Endothelial cell of umbilical vein (primary cell): ENCODE measurements at regions not wholly inside any gene's neighbourhood (a gene's known extent, or its start where the extent isn't known, plus 50 kb on each side); places are given as distances from the start of the nearest gene placed in this dataset.

Experiments
- EZH2 ChIP-seq: IDR thresholded peaks from 2 replicates; pipeline ENCODE4 v1.6.1; 2012; ENCODE audit warnings: borderline replicate concordance, low read depth, mild to moderate bottlenecking, moderate library complexity, low read length, inconsistent platforms; ENCODE audit not compliant: severe bottlenecking
- FOS ChIP-seq: IDR thresholded peaks from 2 replicates; pipeline ENCODE4 v1.6.1; 2011; ENCODE audit warnings: mild to moderate bottlenecking, low read length, moderate library complexity, borderline replicate concordance; ENCODE audit not compliant: insufficient read depth
- JUN ChIP-seq: IDR thresholded peaks from 2 replicates; pipeline ENCODE4 v1.6.1; 2011; ENCODE audit warnings: borderline replicate concordance, low read depth; ENCODE audit not compliant: insufficient read length, insufficient read depth
- MYC ChIP-seq: IDR thresholded peaks from one replicate; pipeline ENCODE4 v1.6.1; 2011; ENCODE audit warnings: mild to moderate bottlenecking, low read depth, low read length
- POLR2A ChIP-seq: IDR thresholded peaks from 2 replicates; pipeline ENCODE4 v1.6.1; 2012; ENCODE audit warnings: low read depth, mild to moderate bottlenecking, control low read depth, low read length
- POLR2AphosphoS5 ChIP-seq: IDR thresholded peaks from 2 replicates; pipeline ENCODE4 v1.6.1; 2012; ENCODE audit warnings: low read depth, mild to moderate bottlenecking, control low read depth, low read length, moderate library complexity; ENCODE audit not compliant: insufficient read depth
- TF ChIP-seq, protein P1 (sequence below), 2 donors: IDR thresholded peaks; 1 replicate in 1 of 2; 2 replicates in 1 of 2; pipeline ENCODE4 v1.5.1; 2011; ENCODE audit warnings: low read length in 2 of 2, mild to moderate bottlenecking in 2 of 2, moderate library complexity in 2 of 2, control low read depth in 1 of 2, inconsistent platforms in 1 of 2, low read depth in 1 of 2; ENCODE audit not compliant: insufficient read depth in 1 of 2; ENCODE audit errors: extremely low read depth in 1 of 2

DNA sequence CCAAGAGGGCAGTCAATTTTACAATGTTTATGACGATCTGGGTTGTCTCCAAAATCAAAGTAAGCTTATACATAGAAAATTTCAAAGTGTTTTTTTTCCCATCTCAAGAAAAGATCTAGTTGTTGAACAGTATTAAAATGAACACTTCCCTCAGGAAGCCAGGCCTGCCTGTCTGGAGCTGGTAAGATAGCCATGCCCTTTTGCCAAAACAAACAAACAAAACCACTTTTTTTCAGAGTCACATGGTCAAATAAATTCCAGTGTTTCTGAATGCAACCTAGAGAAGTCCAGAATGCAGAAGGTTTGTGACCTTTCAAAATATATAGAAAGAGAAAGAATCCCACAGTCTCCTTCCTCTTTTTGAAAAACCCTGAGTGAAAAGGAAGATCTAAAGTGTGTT is 178.6 kb upstream of the TSPY4 start:
- TF ChIP-seq POLR2A (no peak), POLR2AphosphoS5 (no peak), MYC (no peak), EZH2 (no peak), FOS (no peak), JUN (no peak)
- TF ChIP-seq, protein P1, sequence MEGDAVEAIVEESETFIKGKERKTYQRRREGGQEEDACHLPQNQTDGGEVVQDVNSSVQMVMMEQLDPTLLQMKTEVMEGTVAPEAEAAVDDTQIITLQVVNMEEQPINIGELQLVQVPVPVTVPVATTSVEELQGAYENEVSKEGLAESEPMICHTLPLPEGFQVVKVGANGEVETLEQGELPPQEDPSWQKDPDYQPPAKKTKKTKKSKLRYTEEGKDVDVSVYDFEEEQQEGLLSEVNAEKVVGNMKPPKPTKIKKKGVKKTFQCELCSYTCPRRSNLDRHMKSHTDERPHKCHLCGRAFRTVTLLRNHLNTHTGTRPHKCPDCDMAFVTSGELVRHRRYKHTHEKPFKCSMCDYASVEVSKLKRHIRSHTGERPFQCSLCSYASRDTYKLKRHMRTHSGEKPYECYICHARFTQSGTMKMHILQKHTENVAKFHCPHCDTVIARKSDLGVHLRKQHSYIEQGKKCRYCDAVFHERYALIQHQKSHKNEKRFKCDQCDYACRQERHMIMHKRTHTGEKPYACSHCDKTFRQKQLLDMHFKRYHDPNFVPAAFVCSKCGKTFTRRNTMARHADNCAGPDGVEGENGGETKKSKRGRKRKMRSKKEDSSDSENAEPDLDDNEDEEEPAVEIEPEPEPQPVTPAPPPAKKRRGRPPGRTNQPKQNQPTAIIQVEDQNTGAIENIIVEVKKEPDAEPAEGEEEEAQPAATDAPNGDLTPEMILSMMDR (IDR thresholded peaks at IDR 0.05; ENCODE audit: extremely low read depth in 1 of 2, insufficient read depth in 1 of 2, low read depth in 1 of 2, low read length in 2 of 2): no peak
